ENCODE measurements at regions not wholly inside any gene's neighbourhood (a gene's known extent, or its start where the extent isn't known, plus 50 kb on each side); places are given as distances from the start of the nearest gene placed in this dataset.
"Not testable (repeated sequence)": the region's sequence is repeated elsewhere in the genome, so short reads cannot be mapped to it uniquely, and the experiment has no call there.

- DNase-seq (ENCODE audit: low read depth in 2 of 2): no peak
These were observed 164.4 kb downstream of the CXXC4 start for GRCh38 chr4:104330125-104330905.

DNA sequence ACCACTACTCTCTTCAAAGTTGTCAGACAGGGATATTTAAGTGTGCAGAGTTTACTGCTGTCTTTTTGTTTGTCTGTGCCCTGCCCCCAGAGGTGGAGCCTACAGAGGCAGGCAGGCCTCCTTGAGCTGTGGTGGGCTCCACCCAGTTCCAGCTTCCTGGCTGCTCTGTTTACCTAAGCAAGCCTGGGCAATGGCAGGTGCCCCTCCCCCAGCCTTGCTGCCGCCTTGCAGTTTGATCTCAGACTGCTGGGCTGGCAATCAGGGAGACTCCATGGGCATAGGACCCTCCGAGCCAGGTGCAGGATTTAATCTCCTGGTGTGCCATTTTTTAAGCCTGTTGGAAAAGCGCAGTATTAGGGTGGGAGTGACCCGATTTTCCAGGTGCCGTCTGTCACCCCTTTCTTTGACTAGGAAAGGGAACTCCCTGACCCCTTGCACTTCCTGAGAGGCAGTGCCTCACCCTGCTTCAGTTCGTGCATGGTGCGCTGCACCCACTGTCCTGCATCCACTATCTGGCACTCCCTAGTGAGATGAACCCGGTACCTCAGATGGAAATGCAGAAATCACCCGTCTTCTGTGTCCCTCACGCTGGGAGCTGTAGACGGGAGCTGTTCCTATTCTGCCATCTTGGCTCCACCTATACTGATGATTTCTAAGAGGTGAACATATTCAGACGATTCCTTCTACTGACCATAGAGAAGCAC lies 167.6 kb downstream of the CXXC4 start:
- DNase-seq (ENCODE audit: low read depth in 2 of 2): not testable (repeated sequence)

GRCh38 chr4:104302731-104303130 lies 192.0 kb downstream of the CXXC4 start:
- DNase-seq (ENCODE audit: low read depth in 2 of 2): no peak

- no peak for DNase-seq (ENCODE audit: low read depth in 2 of 2)
These were observed 199.9 kb downstream of the CXXC4 start for GRCh38 chr4:104294811-104295210.

DNA sequence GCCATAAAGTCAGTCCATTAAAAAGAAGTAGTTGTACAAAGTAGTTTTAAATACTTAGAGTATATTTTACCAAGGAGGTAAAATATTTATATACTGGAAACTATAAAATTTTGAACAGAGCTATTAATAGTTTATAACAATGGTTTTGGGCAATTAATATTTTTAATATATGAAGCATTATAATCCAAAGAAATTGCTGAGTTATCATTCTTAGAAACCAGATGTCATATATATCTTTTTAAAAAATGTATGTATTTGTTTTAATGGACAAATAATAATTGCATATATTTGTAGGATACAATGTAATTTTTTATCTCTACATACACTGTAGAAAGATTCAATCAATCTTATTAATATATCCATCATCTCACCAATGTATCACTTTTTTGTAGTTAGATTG lies 207.8 kb downstream of the CXXC4 start:
- DNase-seq (ENCODE audit: low read depth in 2 of 2): no peak

DNA sequence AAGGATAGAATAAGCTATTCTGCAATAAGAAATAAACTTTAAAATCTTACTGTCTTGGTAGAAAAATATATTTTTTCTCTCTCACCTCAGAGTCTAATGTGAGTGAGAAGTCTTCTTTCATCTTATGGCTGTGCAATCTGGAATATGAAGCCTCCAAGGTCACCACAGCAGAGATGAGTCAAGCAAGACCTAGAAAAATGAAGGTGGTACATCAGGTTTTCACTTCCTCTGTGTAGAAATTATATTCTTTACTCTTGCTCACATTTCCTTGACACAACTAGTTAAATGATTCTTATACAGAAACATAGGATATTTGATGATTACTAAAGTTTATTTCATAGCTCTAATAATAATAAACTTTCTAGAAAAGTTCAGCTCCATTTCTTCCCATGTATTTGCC lies 211.4 kb downstream of the CXXC4 start:
- DNase-seq (ENCODE audit: low read depth in 2 of 2): no peak

DNA sequence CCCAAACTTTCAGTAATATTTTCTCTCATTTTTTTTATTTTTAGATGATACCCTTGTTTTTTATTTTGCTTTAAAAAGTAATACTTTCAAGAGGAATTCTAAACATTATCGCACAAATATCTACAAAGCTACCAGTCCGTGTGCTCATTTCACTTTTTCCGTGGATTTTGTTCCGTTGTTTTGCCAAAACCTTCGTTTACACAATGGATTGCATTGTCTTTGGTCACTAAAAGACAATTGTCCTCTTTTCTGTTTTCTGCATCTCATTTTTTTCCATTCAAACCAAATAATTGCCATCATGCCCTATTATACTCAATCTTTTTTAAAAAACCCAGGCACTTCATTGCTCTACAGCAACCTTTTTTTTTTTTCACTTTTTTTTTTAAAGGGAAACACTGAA lies 214.9 kb downstream of the CXXC4 start:
- no peak for DNase-seq (ENCODE audit: low read depth in 2 of 2)

GRCh38 chr4:104272966-104273365 lies 221.7 kb downstream of the CXXC4 start:
- no peak for DNase-seq (ENCODE audit: low read depth in 2 of 2)

DNA sequence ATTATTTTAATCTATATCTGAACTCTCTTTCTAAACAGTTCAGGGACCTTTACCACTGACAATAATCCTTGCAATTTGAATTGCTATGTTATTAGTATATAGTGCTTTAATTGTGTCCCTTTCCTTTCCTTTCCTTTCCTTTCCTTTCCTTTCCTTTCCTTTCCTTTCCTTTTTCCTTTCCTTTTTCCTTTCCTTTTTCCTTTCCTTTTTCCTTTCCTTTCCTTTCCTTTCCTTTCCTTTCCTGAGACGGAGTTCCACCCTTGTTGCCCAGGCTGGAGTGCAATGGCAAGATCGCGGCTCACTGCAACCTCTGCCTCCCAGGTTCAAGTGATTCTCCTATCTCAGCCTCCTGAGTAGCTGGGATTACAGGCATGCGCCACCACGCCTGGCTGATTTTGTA lies 225.1 kb downstream of the CXXC4 start:
- DNase-seq (ENCODE audit: low read depth in 2 of 2): not testable (repeated sequence)

GRCh38 chr4:104263100-104263499 lies 231.6 kb downstream of the CXXC4 start:
- DNase-seq (ENCODE audit: low read depth in 2 of 2): no peak

DNA sequence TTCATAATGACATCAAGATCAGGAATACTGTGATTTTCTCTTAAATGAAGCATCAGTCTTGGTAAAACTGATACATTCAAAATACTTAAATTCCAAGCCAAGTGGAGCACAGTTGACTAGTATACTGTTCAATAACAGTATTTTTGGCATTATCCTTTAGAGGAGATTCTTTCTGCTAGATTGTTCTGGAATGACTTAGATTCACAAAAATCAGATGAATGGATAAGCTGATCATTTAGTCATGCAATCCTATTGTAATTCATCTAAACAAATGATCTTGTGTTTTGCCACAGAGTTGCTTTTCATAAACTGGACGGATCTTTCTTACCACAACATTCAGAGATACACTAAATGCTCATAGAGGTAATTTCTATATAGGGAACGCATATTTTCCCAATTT lies 232.0 kb downstream of the CXXC4 start:
- DNase-seq (ENCODE audit: low read depth in 2 of 2): no peak

GRCh38 chr4:104248726-104249125 lies 246.0 kb downstream of the CXXC4 start:
- no peak for DNase-seq (ENCODE audit: low read depth in 2 of 2)

DNA sequence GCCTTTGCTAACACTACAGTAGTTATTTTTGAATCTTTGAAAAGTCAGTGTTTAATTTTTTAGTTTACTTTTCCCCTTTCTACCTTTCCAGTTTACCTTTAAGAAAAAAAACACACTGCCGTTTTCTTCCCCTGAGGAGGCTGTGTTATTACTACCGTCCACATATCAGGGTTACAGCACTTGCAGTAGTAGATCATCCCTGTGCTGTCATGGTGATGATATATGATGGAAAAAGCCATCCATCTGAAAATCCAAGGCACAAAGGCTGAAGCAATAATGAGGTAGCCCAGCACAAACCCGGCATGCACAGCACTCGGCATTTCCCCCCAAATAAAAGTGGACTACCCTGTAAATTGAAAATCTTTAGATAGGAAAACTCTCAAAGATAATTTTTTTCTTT lies 258.7 kb downstream of the CXXC4 start:
- DNase-seq (ENCODE audit: low read depth in 2 of 2): no peak

GRCh38 chr4:104217526-104217925 lies 277.2 kb downstream of the CXXC4 start:
- DNase-seq (ENCODE audit: low read depth in 2 of 2): no peak

DNA sequence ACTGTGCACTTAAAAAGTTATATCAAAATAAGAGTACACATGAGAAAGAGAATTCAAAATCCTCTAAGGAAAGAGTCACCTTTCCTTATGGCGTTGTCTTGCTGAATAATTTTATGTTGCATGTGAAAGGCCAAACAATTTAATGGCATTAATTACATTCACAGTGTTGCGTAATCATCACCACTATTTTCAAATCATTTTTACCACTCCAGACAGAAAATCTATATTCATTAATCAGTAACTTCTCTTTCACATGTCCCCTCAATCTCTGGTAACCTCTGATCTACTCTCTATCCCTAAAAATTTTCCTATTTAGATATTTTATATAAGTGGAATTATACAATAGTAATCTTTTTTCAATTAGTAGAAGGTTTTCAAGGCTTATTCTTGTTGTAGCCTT lies 283.0 kb downstream of the CXXC4 start:
- DNase-seq (ENCODE audit: low read depth in 2 of 2): no peak

GRCh38 chr4:104210420-104210819 lies 284.3 kb downstream of the CXXC4 start:
- DNase-seq (ENCODE audit: low read depth in 2 of 2): no peak

DNA sequence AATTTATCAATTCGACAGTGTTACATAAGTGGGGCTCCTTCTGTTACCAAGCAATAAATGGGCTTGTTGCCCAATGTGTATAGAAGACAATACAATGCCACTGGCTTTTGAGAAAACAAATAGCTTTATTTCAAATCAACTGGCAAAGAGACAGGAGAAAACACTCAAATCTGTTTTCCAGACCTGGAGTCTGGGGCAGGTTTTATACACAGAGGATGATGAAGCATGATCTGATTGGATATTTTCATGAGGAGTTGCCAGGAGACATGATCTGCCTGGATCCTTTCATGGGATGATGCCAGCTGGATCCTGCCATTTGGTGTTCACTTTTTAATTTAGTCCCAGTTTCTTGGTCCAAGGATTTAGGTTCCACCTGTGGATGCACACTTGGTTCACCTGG lies 287.9 kb downstream of the CXXC4 start:
- DNase-seq (ENCODE audit: low read depth in 2 of 2): no peak

DNA sequence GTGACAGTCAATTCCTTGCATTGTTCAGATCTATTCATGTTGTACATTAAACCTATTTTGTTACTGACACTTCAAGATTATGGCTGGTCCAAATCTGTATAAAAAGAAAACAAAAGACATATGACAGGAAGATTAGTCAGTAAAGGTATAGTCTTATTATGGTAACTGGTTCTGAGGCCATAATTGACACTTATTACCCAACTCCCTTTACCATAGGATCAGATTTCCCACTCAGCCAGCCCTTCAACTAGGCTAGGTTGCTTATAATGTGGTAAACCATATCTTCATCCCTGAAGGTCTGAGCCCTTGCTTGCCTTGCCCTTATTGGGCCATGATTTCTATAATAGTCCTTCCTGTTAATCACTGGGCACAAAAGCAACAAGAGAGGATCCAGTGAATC lies 289.6 kb downstream of the CXXC4 start:
- no peak for DNase-seq (ENCODE audit: low read depth in 2 of 2)

DNA sequence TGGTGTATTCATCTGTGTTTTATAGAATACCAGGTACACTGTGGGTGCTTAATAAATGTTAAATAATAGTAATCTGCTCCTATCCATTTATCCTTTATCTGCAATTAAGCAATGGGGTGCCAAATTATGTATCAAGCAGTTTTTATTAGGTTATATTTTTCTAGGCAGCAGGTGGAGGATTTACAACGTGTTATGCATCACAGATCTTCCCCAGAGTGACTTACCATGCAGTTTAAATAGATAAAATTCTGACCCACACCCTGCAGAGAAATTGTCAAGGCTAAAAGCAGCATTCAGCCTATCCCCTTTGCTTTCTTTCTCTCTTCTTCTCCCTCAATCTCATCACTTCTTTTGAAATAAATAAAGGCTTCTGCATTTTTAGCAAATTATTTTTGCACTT lies 306.4 kb downstream of the CXXC4 start:
- no peak for DNase-seq (ENCODE audit: low read depth in 2 of 2)

GRCh38 chr4:104169437-104169836 lies 325.3 kb downstream of the CXXC4 start:
- DNase-seq (ENCODE audit: low read depth in 2 of 2): no peak

- no peak for DNase-seq (ENCODE audit: low read depth in 2 of 2)
These were observed 327.9 kb downstream of the CXXC4 start for GRCh38 chr4:104166749-104167148.

- DNase-seq (ENCODE audit: low read depth in 2 of 2): no peak
These were observed 330.9 kb downstream of the CXXC4 start for GRCh38 chr4:104163820-104164219.

GRCh38 chr4:104146048-104146447 lies 348.6 kb downstream of the CXXC4 start:
- no peak for DNase-seq (ENCODE audit: low read depth in 2 of 2)
